GM12801 (cell line): ENCODE measurements at regions not wholly inside any gene's neighbourhood (a gene's known extent, or its start where the extent isn't known, plus 50 kb on each side); places are given as distances from the start of the nearest gene placed in this dataset.

Experiments
- CTCF ChIP-seq: IDR thresholded peaks from one replicate; pipeline ENCODE4 v1.5.1; 2011; ENCODE audit warnings: control low read depth; ENCODE audit not compliant: insufficient read length; ENCODE audit errors: extremely low read depth

- no peak for TF ChIP-seq CTCF
Measured at GRCh38 chr15:93340406-93340805, 251.4 kb upstream of the RGMA start.

- TF ChIP-seq CTCF = no peak
Measured at GRCh38 chr15:93333796-93334195, 244.8 kb upstream of the RGMA start.

- no peak for TF ChIP-seq CTCF
Measured at GRCh38 chr15:93332168-93332553, 243.2 kb upstream of the RGMA start.

- no peak for TF ChIP-seq CTCF
Measured at GRCh38 chr15:93331545-93332167, 242.6 kb upstream of the RGMA start.

GRCh38 chr15:93330912-93331544 lies 242.0 kb upstream of the RGMA start:
- TF ChIP-seq CTCF = no peak

- TF ChIP-seq CTCF = no peak
Measured at GRCh38 chr15:93327364-93327763, 238.4 kb upstream of the RGMA start.

- TF ChIP-seq CTCF = no peak
Measured at GRCh38 chr15:93324186-93324975, 235.4 kb upstream of the RGMA start.
